ENCODE measurements at regions not wholly inside any gene's neighbourhood (a gene's known extent, or its start where the extent isn't known, plus 50 kb on each side); places are given as distances from the start of the nearest gene placed in this dataset.

- TF ChIP-seq CTCF (IDR thresholded peaks at IDR 0.05; ENCODE audit: insufficient read depth, low read depth, low read length), result peak; percentile 44
- TF ChIP-seq EZH2 (IDR thresholded peaks at IDR 0.05; ENCODE audit: insufficient read depth, low read length), result no peak
Observed at GRCh38 chr2:35973132-35973736, 382.3 kb upstream of the CRIM1 start.
